PC-3 (cell line): ENCODE measurements at regions not wholly inside any gene's neighbourhood (a gene's known extent, or its start where the extent isn't known, plus 50 kb on each side); places are given as distances from the start of the nearest gene placed in this dataset.

ENCODE experiments used
- CTCF ChIP-seq: fragments of 300-600 bp; sonication (generic); conservative IDR thresholded peaks from 2 replicates; pipeline ENCODE4 v1.5.1; 2017; ENCODE audit warnings: antibody characterized with exemption, low read depth, mild to moderate bottlenecking, low read length
- EZH2phosphoT487 ChIP-seq: fragments of 300-600 bp; sonication (generic); IDR thresholded peaks from 2 replicates; pipeline ENCODE4 v1.6.1; 2018; ENCODE audit warnings: mild to moderate bottlenecking, antibody characterized with exemption, low read length, borderline replicate concordance

- no peak for TF ChIP-seq CTCF
- TF ChIP-seq EZH2phosphoT487, result no peak
These were observed 476.1 kb upstream of the ACO1 start for GRCh38 chr9:31908158-31908890.
